GM12874 (cell line): ENCODE measurements at regions not wholly inside any gene's neighbourhood (a gene's known extent, or its start where the extent isn't known, plus 50 kb on each side); places are given as distances from the start of the nearest gene placed in this dataset.

ENCODE experiments used
- CTCF ChIP-seq: IDR thresholded peaks from 2 replicates; pipeline ENCODE4 v1.5.1; 2011; ENCODE audit warnings: low read depth, mild to moderate bottlenecking, control low read depth, low read length, moderate library complexity; ENCODE audit not compliant: insufficient read depth

GRCh38 chr9:99475401-99476065, 253.5 kb downstream of the SEC61B start:
- TF ChIP-seq CTCF: no peak

GRCh38 chr9:99478469-99479027, 256.5 kb downstream of the SEC61B start:
- TF ChIP-seq CTCF: no peak

- TF ChIP-seq CTCF: no peak
Measured at GRCh38 chr9:99479929-99480328, 257.8 kb downstream of the SEC61B start.

- TF ChIP-seq CTCF: no peak
Measured at GRCh38 chr9:99485459-99485858, 263.4 kb downstream of the SEC61B start.

- TF ChIP-seq CTCF: no peak
Measured at GRCh38 chr9:99486684-99487083, 264.6 kb downstream of the SEC61B start.

- TF ChIP-seq CTCF: no peak
Measured at GRCh38 chr9:99488131-99489059, 266.3 kb downstream of the SEC61B start.

GRCh38 chr9:99489060-99489413, 267.0 kb downstream of the SEC61B start:
- TF ChIP-seq CTCF: no peak
